Testis (tissue), 2 donors: ENCODE measurements at regions not wholly inside any gene's neighbourhood (a gene's known extent, or its start where the extent isn't known, plus 50 kb on each side); places are given as distances from the start of the nearest gene placed in this dataset.

Experiments used
- DNase-seq: peaks from one replicate; pipeline ENCODE4 v3.0.0-alpha.2; 2019
- H3K27ac ChIP-seq, 2 donors: fragments of 200-600 bp; sonication (generic); one replicate each; pipeline ENCODE4 v1.5.1; 2019
- H3K27me3 ChIP-seq: fragments of 200-600 bp; sonication (generic); one replicate; pipeline ENCODE4 v1.5.1; 2019
- H3K36me3 ChIP-seq: fragments of 200-600 bp; sonication (generic); one replicate; pipeline ENCODE4 v1.5.1; 2017; ENCODE audit warnings: low read depth; ENCODE audit errors: missing control alignments
- H3K4me1 ChIP-seq: fragments of 200-600 bp; sonication (generic); one replicate; pipeline ENCODE4 v1.5.1; 2019
- H3K4me3 ChIP-seq, 2 donors: fragments of 200-600 bp; sonication (generic); one replicate each; pipeline ENCODE4 v1.5.1; 2017 to 2019
- H3K9me3 ChIP-seq: fragments of 200-600 bp; sonication (generic); one replicate; pipeline ENCODE4 v1.5.1; 2017
- POLR2A ChIP-seq: fragments of 450-650 bp; IDR thresholded peaks from one replicate; pipeline ENCODE4 v1.6.1; 2017; ENCODE audit warnings: antibody characterized with exemption, mild to moderate bottlenecking, moderate library complexity
- WGBS, 2 donors: methylation state at CpG; one replicate each; pipeline ENCODE4 v1.1.5; 2018; 5-methylcytosine and 5-hydroxymethylcytosine counted together
- intact Hi-C: fragments of 100-400 bp; cut with DNase I; formaldehyde crosslinking; loops from one replicate; pipeline ENCODE4 v1.15.1; 2023; ENCODE audit warnings: low total_unique reads
- TF ChIP-seq, protein P1 (sequence below), 3 experiments: fragments of 450-650 bp in 2 of 3; fragments of 200-600 bp in 1 of 3; sonication (generic) in 1 of 3; IDR thresholded peaks; one replicate each; pipeline ENCODE4 v1.5.1; 2016 to 2019; ENCODE audit warnings: antibody characterized with exemption in 3 of 3, mild to moderate bottlenecking in 2 of 3, moderate library complexity in 1 of 3

DNA sequence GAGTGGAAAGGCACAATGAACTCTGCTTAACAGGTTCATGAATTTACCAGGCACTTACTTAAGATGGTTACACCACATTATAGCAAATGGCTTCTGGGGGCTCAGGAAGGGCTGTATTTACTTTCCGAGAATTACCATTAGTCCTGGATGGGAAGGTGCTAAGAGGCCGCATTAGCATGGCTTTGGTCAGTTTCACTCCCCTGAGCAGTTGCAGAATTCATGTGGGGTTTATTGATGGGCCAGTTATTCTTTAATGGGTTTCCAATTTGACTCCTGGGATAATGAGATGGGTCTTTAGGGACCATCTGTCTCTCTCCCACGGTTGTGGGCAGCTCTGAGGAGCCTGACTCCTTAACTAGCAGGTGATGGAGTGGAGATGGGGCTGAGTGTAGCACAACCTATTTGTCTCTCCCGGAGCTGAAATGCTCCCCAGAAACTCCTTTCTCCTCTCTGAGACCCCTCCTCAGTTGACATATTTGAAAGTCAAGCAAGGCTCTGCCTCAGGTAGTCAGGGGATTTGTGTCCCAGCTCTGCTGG is 652.5 kb downstream of the HS3ST4 start:
- WGBS, 2 donors: 66 to 68% methylated on average over 4 of the region's 4 CpGs
- no peak overlapping the region for H3K27ac ChIP-seq
- H3K4me1 ChIP-seq: no peaks in the 10 kb centered on the region
- TF ChIP-seq POLR2A: no peak
- TF ChIP-seq, protein P1, sequence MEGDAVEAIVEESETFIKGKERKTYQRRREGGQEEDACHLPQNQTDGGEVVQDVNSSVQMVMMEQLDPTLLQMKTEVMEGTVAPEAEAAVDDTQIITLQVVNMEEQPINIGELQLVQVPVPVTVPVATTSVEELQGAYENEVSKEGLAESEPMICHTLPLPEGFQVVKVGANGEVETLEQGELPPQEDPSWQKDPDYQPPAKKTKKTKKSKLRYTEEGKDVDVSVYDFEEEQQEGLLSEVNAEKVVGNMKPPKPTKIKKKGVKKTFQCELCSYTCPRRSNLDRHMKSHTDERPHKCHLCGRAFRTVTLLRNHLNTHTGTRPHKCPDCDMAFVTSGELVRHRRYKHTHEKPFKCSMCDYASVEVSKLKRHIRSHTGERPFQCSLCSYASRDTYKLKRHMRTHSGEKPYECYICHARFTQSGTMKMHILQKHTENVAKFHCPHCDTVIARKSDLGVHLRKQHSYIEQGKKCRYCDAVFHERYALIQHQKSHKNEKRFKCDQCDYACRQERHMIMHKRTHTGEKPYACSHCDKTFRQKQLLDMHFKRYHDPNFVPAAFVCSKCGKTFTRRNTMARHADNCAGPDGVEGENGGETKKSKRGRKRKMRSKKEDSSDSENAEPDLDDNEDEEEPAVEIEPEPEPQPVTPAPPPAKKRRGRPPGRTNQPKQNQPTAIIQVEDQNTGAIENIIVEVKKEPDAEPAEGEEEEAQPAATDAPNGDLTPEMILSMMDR (IDR thresholded peaks at IDR 0.05): no peak
- H3K4me3 ChIP-seq: no peak overlapping the region
- H3K27me3 ChIP-seq: no peaks in the 10 kb centered on the region
- H3K36me3 ChIP-seq: no peaks in the 10 kb centered on the region
- no peak for DNase-seq
- intact Hi-C loops: no loop called here
- no peaks in the 10 kb centered on the region for H3K9me3 ChIP-seq

- Histone ChIP-seq H3K36me3 (no peaks in the 10 kb centered on the region), H3K27ac (no peak overlapping the region), H3K9me3 (no peaks in the 10 kb centered on the region), H3K27me3 (no peaks in the 10 kb centered on the region), H3K4me3 (no peak overlapping the region), H3K4me1 (no peaks in the 10 kb centered on the region)
- TF ChIP-seq, protein P1 (IDR thresholded peaks at IDR 0.05): no peak
- DNase-seq: no peak
- WGBS, 2 donors: 78 to 80% methylated on average over 5 of the region's 5 CpGs
- intact Hi-C loops: no loop called here
These were observed 653.2 kb downstream of the HS3ST4 start for GRCh38 chr16:26344976-26345375.

DNA sequence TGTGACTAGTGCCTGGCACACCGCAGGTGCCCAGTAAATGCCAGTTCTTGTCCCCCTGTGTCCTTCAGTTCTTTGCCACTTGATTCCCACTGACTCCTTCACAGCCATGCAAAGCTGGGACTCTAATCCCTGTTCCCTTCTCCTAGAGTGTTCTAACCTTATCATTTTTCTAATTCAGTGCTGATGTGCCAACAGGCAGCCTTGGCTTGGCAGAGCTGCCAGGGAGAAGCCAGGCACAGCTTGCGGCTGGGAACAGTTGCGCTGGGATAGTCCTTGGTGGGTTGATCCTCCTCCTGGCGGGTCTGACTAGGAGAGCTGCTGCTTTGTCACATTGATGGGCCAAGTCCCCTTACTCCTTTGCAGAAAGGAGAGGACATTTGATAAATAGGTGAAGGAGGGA is 654.2 kb downstream of the HS3ST4 start:
- intact Hi-C loops: no loop called here
- no peak for DNase-seq
- H3K27me3 ChIP-seq: no peaks in the 10 kb centered on the region
- H3K4me1 ChIP-seq: no peaks in the 10 kb centered on the region
- H3K4me3 ChIP-seq: no peak overlapping the region
- no peaks in the 10 kb centered on the region for H3K9me3 ChIP-seq
- WGBS, 2 donors: 69 to 71% methylated on average over 4 of the region's 4 CpGs
- TF ChIP-seq, protein P1 (IDR thresholded peaks at IDR 0.05): no peak
- TF ChIP-seq POLR2A: no peak
- no peak overlapping the region for H3K27ac ChIP-seq
- H3K36me3 ChIP-seq: no peaks in the 10 kb centered on the region

GRCh38 chr16:26348095-26348494 is 656.3 kb downstream of the HS3ST4 start:
- Histone ChIP-seq H3K4me1 (no peaks in the 10 kb centered on the region), H3K4me3 (no peak overlapping the region), H3K9me3 (no peaks in the 10 kb centered on the region), H3K27ac (no peak overlapping the region), H3K27me3 (no peaks in the 10 kb centered on the region), H3K36me3 (no peaks in the 10 kb centered on the region)
- intact Hi-C loops: no loop called here
- DNase-seq: no peak
- TF ChIP-seq, protein P1 (IDR thresholded peaks at IDR 0.05): no peak
- no peak for TF ChIP-seq POLR2A
- 68 to 83% methylated on average over 10 of the region's 10 CpGs for WGBS, 2 donors

DNA sequence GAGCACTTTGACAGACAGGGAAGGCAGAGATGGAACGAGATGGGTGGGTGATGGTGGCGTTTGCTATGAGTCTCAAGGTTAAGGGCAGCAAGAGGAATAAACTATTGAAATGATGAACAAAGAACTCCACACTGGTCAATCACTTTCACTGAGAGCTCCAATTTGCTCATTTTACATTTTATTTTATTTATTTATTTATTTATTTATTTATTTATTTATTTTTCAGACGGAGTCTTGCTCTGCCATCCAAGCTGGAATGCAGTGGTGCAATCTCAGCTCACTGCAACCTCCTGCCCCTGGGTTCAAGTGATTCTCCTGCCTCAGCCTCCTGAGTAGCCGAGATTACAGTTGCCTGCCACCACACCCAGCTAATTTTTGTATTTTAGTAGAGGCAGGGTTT is 669.1 kb downstream of the HS3ST4 start:
- Histone ChIP-seq H3K9me3 (no peaks in the 10 kb centered on the region), H3K27me3 (no peaks in the 10 kb centered on the region), H3K36me3 (no peaks in the 10 kb centered on the region), H3K4me3 (no peak overlapping the region), H3K4me1 (no peaks in the 10 kb centered on the region), H3K27ac (no peak overlapping the region)
- intact Hi-C loops: no loop called here
- TF ChIP-seq, protein P1 (IDR thresholded peaks at IDR 0.05): no peak
- no peak for TF ChIP-seq POLR2A
- DNase-seq: no peak
- WGBS, 2 donors: 87 to 90% methylated on average over 4 of the region's 4 CpGs
